Hematopoietic multipotent progenitor cell treated with erythropoietin and hydrocortisone succinate and interleukin-3 and kit ligand, for 6 days (in vitro differentiated cells): ENCODE measurements at regions not wholly inside any gene's neighbourhood (a gene's known extent, or its start where the extent isn't known, plus 50 kb on each side); places are given as distances from the start of the nearest gene placed in this dataset.
"Not testable (repeated sequence)": the region's sequence is repeated elsewhere in the genome, so short reads cannot be mapped to it uniquely, and the experiment has no call there.

Source experiments
- DNase-seq: peaks from one replicate; pipeline ENCODE4 v3.0.0-alpha.2; 2015

DNA sequence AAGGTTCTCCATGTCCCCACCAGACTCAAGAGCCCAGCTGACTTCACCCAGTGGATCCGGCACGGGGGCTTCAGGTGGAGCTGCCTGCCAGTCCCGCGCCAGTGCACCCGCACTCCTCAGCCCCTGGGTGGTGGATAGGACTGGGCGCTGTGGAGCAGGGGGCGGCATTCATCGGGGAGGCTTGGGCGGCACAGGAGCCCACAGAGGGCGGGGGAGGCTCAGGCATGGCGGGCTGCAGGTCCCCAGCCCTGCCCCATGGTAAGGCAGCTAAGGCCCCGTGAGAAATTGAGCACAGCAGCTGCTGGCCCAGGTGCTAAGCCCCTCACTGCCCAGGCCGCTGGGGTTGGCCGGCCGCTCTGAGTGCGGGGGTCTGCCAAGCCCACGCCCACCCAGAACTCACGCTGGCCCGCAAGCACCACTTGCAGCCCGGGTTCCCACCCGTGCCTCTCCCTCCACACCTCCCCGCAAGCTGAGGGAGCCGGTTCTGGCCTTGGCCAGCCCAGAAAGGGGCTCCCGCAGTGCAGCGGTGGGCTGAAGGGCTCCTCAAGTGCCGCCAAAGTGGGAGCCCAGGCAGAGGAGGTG, 1737.7 kb downstream of the ARAP2 start:
- not testable (repeated sequence) for DNase-seq

DNA sequence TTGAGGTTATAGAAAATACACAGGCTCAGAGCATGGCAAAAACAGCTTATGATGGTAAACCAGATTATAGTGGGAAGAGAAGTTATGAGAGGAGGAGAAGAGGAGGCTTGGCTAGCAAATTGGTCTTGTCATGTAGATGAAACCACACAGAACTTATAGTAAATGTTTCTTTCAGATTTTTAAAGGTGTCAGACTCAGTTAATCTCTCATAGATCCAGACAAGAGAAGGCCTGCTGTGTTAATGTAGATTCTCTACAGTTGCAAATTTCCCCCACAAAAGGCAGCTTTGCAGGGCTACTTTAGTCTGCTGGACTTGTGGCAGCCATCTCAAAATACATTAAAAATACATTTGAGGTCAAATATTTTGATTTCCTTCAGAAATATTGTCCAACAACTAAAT, 1731.7 kb downstream of the ARAP2 start:
- no peak for DNase-seq

- DNase-seq = no peak
Measured at GRCh38 chr4:34516524-34516923, 1727.8 kb downstream of the ARAP2 start.

DNA sequence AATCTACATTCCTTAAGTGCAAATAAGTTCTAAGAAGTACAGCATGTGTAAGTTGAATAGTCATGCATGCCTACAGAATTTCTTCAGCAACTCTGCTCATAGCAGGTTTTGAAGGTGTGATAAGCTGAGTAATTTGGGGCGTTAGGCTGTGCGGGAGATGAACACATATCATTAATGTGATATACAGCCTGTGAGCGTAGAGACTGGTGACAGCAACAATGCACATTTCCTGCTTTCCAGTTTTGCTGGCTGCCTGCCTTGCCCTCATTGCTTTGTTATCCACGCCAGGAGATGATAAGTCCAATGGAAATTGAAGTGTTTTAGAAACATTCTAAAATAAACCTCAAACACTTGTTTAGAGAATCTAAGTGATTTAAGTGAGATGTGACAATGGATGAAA, 1709.4 kb downstream of the ARAP2 start:
- no peak for DNase-seq

GRCh38 chr4:34566091-34566490, 1678.2 kb downstream of the ARAP2 start:
- DNase-seq = no peak

DNA sequence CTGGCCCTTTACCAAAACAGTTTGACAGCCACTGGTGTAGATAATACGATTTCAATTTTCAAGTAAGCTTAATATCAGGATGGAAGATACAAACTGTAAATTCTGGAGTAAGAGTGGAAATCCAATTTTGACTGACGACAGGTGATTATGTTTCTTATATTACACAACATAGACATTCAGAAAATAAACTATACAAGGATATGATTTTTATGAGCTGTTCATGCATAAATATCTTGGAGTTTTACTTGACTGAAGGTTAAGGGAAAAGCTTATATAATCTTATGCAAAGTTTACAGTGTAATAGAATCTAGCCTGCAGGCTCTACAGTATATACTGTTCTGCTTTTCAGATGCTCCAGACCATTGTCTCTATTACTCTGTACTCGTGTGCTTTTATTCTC, 1672.3 kb downstream of the ARAP2 start:
- no peak for DNase-seq

DNA sequence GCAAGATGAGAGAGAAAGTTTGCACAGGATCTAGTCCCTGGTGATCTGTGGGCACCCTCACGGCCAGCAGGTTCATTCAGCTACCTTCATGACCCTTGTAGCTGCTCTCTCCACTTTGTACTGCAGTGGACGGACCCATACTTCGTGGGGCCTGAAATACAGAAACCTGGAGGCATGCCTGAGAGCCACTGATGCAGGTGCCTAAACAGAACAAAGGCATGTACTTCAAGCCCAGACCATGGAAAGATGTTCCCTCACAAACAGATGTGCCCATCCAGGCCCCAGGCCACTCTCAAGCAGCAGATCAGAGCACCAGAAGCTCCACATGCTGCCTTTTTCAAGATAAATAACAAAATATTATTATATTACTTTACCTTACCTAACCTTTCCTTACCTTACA, 1629.0 kb downstream of the ARAP2 start:
- no peak for DNase-seq

- no peak for DNase-seq
Measured at GRCh38 chr4:34619531-34620162, 1624.7 kb downstream of the ARAP2 start.

DNA sequence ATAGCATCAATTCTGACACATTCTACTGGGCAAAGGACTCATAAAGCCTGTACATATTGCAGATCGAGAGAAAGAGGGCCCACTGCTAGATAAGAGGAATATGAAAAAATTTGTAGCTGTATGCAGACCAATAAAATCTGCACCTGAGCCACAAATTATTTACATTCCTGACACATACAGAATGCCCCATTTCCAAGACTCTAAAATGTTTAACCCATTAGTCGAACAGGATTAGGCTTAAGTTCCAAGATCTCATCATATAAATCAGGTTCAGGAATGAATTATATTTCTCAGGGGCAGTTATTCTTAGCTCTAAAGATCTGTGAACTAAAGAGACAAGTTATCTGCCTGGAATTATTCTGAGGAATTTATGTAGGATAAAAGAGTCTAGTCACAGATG, 1615.8 kb downstream of the ARAP2 start:
- no peak for DNase-seq

- no peak for DNase-seq
Measured at GRCh38 chr4:34629451-34629850, 1614.9 kb downstream of the ARAP2 start.

DNA sequence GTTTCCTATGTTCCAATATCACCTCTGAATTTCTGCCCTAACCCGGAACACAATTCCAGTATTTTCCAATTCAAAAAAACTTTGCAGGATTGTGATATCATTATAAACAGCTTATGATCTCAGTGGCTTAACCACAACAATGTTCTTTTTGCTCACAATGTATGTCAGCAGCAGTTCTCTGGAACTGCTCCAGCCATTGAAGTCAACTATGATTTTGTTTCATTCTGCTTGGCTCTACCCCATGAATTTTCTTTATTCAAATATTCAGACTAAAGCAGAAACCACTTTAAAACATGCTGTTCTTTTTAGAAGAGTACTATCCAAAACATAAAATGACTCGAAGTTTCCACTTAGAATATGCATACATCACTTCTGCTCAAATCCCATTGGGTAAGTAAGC, 1611.1 kb downstream of the ARAP2 start:
- DNase-seq = no peak

DNA sequence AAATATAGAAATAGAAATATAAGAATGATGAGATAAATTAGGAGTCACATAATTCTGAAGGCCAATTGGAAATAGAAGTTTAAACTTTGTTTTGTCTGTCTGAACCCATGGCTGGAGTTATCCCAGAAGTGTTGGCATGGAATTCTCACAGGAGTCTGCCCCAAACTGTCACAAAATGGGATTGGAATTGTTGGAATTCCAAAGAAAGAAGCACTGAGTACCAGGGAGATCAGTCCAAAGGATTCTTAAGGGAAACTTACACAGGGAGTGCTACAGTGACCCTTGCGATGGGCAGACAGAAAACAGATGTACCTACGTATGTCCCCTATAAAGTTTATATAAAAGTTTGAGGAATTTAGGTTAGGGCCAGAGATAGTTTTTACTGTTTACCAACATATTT, 1607.7 kb downstream of the ARAP2 start:
- no peak for DNase-seq

DNA sequence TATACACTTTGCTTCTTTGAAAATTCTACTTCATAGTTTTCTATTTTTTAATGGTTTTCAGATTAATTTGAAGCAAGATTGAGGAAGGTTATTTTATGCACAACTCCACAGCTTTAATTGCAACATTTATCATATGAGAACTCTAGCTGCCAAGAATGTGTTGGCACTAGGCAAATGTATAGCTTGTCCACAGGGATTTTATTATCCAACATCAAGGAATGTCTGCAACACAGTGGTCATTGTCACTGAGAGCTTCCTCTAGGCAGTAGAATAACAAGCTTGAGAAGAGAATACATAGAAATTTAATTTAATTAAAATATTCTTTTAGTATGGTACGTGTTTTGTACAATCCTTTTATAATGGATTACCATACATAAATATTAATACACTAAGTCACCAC, 1600.8 kb downstream of the ARAP2 start:
- DNase-seq = no peak

GRCh38 chr4:34644579-34645115, 1599.7 kb downstream of the ARAP2 start:
- DNase-seq = no peak

GRCh38 chr4:34649716-34650115, 1594.6 kb downstream of the ARAP2 start:
- no peak for DNase-seq

DNA sequence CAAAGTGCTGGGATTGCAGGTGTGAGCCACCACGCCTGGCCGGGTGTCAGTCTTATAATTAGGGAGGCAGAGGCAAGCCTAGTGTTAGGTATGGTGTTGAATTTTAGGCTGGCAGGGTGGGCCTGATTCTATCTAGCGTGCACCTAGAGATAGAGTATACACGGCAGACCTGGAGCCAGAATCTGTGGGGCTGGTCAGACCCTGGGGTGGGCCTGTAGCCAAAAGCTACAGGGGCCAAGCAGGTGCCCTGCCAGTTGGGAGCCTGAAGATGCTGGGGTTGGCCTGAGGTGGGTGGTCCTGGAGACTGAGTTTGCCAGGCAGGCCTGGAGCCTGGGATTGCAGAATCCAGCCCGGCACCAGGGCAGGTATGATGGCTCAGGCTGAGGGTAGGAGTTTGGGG, 1580.3 kb downstream of the ARAP2 start:
- no peak for DNase-seq

DNA sequence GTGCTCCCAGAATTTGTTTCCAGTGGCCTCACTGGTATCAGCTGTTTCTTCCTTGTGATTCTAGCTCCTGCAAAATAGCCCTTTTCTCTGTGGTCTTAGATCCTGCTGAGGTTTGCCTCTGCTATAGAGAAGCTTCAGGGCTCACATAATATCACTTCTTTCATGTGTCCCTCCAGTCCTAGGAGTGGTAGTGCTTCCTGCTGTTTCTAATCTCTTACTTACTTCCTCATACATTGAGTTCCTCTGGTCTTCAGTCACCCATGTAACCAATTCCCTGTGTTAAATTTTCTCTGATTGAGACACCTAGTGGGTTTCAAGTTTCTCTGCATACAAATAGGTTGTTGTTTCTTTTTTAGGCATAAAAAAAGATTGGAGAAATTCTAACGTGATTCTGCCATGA, 1567.9 kb downstream of the ARAP2 start:
- no peak for DNase-seq

DNA sequence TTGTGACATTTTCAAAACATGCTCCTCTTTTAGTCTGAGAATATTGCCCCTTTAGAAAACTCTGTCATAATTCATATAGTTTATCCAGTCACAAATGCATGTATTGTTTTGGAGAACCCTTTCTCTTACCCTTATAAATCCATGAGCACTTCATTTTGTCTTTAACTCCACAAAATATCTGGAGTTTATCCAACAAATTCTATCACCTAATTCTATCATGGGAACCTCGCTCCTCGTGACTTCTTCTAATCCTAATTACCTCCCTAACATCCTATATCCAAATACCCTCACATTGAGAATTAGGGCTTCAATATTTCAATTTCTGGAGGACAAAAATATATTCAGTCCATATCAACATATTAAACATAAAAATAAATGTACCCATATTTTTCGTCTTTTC, 1565.9 kb downstream of the ARAP2 start:
- no peak for DNase-seq

- no peak for DNase-seq
Measured at GRCh38 chr4:34679228-34679627, 1565.1 kb downstream of the ARAP2 start.

- no peak for DNase-seq
Measured at GRCh38 chr4:34709564-34709963, 1534.8 kb downstream of the ARAP2 start.

DNA sequence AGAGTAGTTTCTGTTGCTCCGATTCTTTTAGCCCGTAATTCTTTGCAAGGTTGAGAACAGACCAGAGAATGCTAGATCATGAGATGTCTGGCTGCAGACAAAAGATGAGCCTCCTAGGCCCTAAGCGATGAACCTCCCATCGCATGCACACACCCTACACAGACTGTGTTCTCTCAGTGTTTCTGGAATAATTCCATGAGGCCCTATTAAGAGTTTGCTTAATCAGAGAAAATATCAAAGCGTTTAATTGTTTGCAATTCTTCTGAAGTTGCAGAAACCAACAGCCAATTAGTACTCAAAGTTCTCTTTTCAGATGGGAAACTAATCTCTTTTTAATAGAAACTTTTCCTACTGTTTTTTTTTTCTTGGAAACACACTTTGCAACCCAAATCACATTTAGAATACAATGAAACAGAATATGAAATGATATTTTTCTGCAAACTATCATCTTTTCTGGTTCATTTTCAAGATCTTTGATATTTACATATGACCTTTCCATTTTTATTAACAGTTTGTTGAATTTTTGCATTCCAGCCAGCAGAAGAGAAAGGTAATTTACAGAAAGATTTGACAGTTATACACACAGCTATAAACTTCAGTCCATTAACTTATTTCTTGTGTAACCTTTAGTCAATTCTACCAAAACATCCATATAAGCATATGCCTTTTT, 1525.6 kb downstream of the ARAP2 start:
- no peak for DNase-seq

GRCh38 chr4:34720571-34720970, 1523.7 kb downstream of the ARAP2 start:
- DNase-seq = peak; percentile 53

DNA sequence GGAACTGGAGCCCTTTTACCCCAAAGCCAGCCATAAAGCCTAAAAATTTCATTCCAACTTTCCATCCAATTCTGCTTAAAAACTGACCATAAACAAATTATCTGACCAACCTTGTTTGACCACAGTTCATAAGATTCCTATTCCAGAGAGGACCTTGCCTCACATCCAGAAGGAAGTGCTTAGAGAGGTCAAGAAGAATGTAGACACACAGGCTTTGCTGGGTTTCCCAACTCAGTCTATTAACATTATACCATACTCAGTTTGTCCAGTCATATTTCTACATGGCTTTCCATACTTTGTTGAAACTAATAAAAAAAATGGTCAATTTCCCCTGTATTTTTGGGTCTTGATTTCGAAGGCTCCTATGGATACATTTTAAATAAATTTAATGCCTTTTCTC, 1522.5 kb downstream of the ARAP2 start:
- no peak for DNase-seq

- no peak for DNase-seq
Measured at GRCh38 chr4:34723605-34724004, 1520.7 kb downstream of the ARAP2 start.
